MM.1S (cell line): ENCODE measurements at regions not wholly inside any gene's neighbourhood (a gene's known extent, or its start where the extent isn't known, plus 50 kb on each side); places are given as distances from the start of the nearest gene placed in this dataset.

Experiments
- EZH2 ChIP-seq: fragments of 300-600 bp; sonication (generic); optimal IDR thresholded peaks from 2 replicates; pipeline ENCODE3; 2017; ENCODE audit warnings: low read depth, mild to moderate bottlenecking, antibody characterized with exemption, low read length, mixed read lengths
- EZH2phosphoT487 ChIP-seq: fragments of 300-600 bp; sonication (generic); IDR thresholded peaks from 2 replicates; pipeline ENCODE4 v1.6.1; 2018; ENCODE audit warnings: antibody characterized with exemption, low read length
- TF ChIP-seq, protein P1 (sequence below): fragments of 300-600 bp; sonication (generic); IDR thresholded peaks from 2 replicates; pipeline ENCODE4 v1.5.1; 2016; ENCODE audit warnings: antibody characterized with exemption, low read length, mixed read lengths

DNA sequence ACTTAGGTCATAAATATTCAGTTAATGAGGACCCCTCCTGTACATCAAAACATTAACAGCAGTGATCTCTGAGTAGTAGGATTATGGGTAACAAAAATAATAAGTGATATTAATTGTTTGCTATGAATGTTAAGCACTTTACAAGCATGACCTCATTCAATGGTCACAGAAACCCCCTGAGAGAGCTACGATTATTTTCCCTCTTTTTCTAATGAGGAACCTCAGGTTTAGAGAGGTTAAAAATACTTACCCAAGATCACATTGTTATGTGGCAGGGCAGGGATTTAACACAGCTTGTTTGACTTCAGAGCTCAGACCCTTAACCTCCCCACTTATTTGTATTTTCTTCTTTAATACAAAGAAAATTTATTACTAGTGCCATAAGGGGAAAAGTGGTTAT, 228.2 kb downstream of the TBL1XR1 start:
- TF ChIP-seq, protein P1, sequence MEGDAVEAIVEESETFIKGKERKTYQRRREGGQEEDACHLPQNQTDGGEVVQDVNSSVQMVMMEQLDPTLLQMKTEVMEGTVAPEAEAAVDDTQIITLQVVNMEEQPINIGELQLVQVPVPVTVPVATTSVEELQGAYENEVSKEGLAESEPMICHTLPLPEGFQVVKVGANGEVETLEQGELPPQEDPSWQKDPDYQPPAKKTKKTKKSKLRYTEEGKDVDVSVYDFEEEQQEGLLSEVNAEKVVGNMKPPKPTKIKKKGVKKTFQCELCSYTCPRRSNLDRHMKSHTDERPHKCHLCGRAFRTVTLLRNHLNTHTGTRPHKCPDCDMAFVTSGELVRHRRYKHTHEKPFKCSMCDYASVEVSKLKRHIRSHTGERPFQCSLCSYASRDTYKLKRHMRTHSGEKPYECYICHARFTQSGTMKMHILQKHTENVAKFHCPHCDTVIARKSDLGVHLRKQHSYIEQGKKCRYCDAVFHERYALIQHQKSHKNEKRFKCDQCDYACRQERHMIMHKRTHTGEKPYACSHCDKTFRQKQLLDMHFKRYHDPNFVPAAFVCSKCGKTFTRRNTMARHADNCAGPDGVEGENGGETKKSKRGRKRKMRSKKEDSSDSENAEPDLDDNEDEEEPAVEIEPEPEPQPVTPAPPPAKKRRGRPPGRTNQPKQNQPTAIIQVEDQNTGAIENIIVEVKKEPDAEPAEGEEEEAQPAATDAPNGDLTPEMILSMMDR: no peak
- TF ChIP-seq EZH2 (no peak), EZH2phosphoT487 (no peak)
